Choroid plexus epithelial cell (primary cell): ENCODE measurements at regions not wholly inside any gene's neighbourhood (a gene's known extent, or its start where the extent isn't known, plus 50 kb on each side); places are given as distances from the start of the nearest gene placed in this dataset.

Experiments
- DNase-seq: peaks from one replicate; pipeline ENCODE4 v3.0.0-alpha.2; 2010; ENCODE audit warnings: low read depth
- H3K4me3 ChIP-seq: 2 replicates; pipeline ENCODE4 v1.5.1; 2011; ENCODE audit warnings: low read depth, mild to moderate bottlenecking, control low read depth, low read length, moderate library complexity
- CTCF ChIP-seq: conservative IDR thresholded peaks from 2 replicates; pipeline ENCODE4 v1.5.1; 2011; ENCODE audit warnings: low read depth, mild to moderate bottlenecking, control low read depth, inconsistent platforms, low read length, moderate library complexity

DNA sequence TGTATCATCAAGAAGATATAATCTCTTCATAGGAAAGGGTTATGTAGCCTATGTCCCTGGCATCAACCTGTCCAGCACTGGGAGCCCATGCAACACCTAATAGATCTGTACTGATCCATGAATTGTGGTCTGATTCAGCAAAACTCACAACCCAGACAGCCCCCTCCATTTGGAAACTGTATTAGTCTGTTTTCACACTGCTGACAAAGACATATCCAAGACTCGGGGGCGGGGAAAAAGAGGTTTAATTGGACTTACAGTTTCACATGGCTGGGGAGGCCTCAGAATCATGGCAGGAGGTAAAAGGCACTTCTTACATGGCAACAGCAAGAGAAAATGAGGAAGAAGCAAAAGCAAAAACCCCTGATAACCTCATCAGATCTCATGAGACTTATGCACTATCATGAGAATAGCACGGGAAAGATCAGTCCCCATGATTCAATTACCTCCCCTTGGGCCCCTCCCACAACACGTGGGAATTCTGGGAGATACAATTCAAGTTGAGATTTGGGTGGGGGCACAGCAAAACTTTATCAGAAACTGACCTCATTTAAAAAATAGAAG lies 83.3 kb downstream of the TRIM42 start:
- TF ChIP-seq CTCF = no peak
- DNase-seq = no peak

GRCh38 chr3:140762746-140763145 lies 84.9 kb downstream of the TRIM42 start:
- DNase-seq = no peak
- TF ChIP-seq CTCF = no peak
- no peak overlapping the region for H3K4me3 ChIP-seq

More for the DNA sequence above, 83.3 kb downstream of the TRIM42 start:
- no peak overlapping the region for H3K4me3 ChIP-seq

- no peak for DNase-seq
- no peak for TF ChIP-seq CTCF
- H3K4me3 ChIP-seq = no peak overlapping the region
These were observed 85.7 kb downstream of the TRIM42 start for GRCh38 chr3:140763532-140763931.

DNA sequence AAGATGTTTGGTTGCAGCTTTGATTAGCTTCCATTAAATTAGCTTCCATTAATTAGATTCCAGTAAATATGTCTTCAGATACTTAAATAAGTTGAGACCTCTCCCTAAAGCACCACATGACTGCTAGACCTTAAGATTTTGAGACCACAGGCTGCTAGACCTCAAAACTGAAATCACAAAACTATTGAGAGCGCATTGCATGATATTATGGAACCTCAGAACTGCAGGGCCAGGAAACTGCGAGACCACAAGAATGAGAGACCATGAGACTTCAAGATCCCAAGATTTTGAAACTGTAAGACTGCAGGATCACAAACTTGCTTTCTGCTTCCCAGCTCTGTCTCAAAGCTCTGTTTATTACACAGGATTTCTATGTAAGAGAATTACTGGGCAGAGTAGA lies 87.4 kb downstream of the TRIM42 start:
- H3K4me3 ChIP-seq = no peak overlapping the region
- DNase-seq = no peak
- no peak for TF ChIP-seq CTCF

- H3K4me3 ChIP-seq = no peak overlapping the region
- TF ChIP-seq CTCF = no peak
- no peak for DNase-seq
These were observed 88.6 kb downstream of the TRIM42 start for GRCh38 chr3:140766465-140766864.

- DNase-seq = no peak
- no peak overlapping the region for H3K4me3 ChIP-seq
- TF ChIP-seq CTCF = no peak
These were observed 89.7 kb downstream of the TRIM42 start for GRCh38 chr3:140767566-140767965.

DNA sequence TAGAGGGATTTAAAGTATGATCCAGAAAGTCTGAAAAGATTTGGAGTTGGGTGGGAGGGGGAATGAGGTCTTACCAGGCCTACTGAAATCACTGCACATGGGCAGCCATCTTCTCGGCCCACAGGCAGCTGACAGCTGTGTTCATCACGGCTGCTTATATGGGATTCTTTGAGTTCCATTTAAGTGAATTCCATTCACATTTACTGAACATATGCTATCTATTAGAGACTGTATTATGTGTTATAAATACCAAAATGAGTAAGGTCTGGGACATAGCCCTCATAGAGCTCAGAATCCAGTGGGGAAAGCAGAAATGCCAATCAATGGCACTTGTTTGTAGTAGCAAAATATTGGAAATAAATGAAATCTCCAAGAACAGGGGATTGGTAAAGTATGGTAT lies 91.1 kb downstream of the TRIM42 start:
- H3K4me3 ChIP-seq = no peak overlapping the region
- no peak for DNase-seq
- no peak for TF ChIP-seq CTCF
